SHP77 (cell line): ENCODE measurements at regions not wholly inside any gene's neighbourhood (a gene's known extent, or its start where the extent isn't known, plus 50 kb on each side); places are given as distances from the start of the nearest gene placed in this dataset.

Experiments
- DNase-seq, 2 experiments: peaks; one replicate each; lab custom pipeline; 2025; lab: John Stamatoyannopoulos, UW

DNA sequence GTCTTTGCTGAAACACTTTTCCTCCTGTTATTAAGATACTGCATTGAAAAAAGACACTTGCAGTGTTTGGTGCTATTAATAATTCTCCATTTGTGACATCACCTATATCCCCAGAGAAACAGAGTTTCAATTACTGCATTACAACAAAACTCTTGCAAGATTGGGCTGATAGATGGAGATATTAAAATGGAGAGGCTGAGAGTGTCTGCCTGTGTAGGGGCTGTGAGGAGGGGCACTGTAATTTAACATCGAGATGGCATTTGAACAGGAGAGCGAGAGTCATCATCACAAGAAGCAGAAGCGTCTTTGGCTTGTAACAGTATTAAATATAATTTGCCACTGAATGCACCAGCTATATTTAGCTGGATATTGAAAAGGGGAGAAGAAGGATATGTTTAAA lies 316.5 kb downstream of the CDH26 start:
- DNase-seq, result no peak

DNA sequence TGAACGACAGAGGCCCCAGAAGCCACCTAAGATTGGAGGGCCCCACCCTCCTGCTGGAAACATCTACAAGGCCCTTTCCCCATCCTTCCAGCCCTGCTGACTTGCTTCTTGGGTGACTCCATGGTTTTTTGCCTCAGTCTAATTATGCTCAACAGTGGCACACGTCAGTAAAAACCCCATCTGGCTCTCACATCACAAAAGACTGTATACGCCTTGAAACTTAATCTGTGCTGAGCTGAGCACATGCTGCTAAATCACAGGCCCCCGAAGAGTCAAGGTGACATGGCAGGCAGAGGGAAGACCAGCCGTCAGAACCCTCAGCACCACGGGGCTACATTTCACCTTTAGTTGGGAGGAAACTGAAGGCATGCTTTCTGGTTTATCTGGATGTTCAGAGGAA lies 323.1 kb downstream of the CDH26 start:
- no peak for DNase-seq

DNA sequence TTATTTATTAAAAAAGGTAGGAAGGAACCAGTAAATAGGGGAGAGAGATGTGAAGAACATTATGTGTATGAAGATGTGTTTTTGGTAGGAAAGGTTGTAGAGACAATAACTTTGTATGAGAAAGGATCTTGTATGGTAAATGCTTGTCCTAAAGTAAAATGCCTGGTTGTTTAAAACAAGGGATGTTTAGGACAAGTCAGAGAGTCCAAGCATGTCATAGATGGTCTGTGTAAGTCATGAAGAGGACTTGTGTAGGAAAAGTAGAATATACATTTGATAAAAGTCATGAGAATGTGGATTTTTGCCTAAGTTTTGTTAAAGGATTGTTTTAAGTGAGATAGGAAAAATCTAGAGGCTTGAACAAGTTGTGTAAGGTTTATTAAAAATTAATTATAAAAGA lies 325.1 kb downstream of the CDH26 start:
- no peak for DNase-seq

DNA sequence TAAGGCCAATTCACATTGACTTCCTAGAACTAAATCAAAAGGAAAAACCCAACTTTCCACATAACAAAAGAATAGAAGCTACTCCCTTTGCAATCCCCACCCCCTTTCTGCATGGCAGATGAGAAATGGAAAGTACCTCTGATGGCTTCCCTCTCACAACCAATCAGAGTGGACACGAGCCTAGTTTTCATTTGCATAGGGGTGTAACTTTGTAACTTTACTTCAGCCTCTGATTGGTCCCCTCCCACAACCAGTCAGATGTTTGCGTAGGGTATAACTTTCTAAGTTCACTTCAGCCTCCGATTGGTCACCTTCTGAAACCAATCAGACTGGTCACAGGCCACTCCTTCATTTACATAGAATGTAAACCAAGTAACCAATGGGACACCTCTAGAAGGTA lies 328.5 kb downstream of the CDH26 start:
- no peak for DNase-seq

DNA sequence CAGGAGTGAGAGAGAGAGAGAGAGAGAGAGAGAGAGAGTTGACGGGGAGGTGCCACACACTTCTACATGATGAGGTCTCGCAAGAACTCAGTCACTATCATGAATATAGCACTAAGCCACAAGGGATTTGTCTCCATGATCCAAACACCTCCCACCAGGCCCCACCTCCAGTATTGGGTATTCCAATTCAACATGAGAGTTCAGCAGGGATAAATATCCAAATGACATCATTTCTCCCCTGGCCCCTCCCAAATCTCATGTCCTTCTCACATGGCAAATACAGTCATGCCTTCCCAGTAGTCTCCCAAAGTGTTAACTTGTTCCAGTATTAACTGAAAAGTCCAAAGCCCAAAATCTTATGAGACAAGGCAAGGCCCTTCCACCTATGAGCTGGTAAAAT lies 330.7 kb downstream of the CDH26 start:
- no peak for DNase-seq

DNA sequence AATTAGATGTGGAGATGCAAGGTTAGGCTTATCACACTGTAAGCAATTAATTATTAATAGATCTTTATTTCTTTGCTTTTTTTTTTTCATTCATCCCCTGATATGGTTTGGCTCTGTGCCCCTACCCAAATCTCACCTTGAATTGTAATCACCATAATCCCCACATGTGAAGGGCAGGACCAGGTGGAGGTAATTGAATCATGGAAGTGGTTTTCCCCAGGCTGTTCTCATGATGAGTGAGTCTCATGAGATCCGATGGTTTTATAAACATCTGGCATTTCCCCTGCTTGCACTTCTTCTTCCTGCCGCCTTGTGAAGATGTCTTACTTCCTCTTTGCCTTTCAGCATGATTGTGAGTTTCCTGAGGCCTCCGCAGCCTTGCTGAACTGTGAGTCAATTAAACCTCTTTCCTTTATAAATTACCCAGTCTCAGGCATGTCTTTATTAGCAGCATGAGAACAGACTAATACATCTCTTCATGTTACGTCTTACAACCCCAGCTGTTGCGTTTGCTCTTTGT lies 333.8 kb downstream of the CDH26 start:
- DNase-seq, result no peak

DNA sequence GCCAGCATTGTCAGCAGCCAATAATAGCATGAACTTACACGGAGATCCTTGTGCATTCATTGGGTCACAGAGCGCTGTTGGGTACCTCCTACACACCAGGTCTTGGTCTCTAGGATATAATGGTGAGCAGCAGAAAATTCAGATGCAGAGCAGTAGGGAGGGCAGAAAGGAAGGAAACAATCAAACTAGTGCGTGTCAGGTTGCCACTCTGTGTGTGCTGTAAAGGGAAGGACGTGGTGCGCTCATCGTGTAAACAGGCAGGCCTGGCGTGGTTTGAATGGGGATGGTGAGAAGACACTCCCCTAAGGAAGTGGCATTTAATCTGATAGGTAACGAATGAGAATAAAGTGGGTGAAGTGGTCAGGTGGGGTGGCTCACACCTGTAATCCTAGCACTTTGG lies 336.4 kb downstream of the CDH26 start:
- no peak for DNase-seq

DNA sequence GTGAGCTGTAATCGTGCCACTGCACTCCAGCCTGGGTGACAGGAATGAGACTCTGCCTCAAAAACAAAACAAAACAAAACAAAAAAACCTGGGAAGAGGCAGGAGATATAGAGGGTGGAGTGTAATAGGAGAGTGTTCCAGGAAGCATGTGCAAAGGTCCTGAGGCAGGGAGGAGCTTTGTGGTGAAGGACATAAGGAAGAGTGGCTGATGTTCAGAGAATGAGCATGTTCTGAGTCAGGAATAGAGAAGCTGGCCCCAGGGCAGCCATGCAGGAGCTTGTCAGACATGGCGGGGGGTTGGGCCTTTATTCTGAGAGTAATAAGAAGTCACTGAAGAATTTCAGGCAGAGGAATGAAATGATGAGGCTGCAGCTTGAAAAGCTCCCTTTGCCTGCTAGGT lies 337.0 kb downstream of the CDH26 start:
- DNase-seq, result no peak

DNA sequence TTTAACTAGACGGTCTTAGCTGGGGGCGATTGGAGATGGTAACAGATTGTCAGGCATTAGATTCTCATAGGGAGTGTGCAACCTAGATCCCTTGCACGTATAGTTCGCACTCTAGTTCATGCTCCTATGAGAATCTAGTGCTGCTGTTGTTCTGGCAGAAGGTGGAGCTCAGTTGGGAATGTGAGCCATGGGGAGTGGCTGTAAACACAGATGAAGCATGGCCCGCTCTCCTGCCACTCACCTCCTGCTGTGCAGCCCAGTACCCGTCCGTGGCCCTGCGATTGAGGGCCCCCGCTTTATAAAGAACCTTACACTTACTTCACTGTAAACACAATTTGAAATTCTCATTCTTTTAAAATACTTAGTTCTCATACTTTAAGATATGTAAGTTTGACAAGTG lies 339.4 kb downstream of the CDH26 start:
- no peak for DNase-seq

DNA sequence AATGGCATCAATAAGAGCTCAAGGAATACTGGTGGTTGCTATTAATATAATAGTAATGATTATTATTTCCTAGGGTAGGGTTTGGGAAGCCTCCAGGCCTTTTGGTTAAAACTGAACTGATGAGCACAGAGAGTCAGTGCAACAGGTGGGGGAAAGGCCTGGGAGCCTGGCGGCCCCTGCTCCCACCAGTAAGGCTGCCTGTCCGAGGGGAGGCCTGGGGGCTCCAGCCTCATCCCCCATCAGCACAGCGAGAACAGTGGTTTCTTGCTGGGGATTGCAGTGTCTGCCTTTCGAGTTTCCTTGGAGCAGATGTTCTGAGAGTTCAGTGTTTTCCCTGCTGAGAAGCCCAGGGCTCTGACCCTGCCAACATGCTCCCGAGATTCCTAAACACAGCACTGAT lies 340.4 kb downstream of the CDH26 start:
- no peak for DNase-seq

DNA sequence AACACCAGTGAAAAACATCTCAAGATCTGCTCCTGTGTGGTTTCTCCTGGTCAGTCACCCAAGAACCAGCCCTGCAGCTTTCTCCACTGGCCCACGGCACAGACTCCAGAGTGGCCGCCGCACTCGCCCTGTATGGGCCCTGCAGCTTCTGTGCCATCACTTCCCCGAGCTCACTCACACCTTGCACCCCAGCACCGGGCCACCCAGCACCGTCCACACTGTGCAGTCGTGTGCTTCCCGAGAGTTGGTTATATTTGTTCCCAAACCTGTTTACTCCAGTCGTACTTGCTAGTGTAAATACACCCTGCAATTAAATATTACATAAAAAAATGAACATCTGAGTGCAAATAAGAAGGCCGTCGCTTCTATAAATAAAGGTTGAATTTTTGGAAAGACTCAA lies 341.7 kb downstream of the CDH26 start:
- no peak for DNase-seq

DNA sequence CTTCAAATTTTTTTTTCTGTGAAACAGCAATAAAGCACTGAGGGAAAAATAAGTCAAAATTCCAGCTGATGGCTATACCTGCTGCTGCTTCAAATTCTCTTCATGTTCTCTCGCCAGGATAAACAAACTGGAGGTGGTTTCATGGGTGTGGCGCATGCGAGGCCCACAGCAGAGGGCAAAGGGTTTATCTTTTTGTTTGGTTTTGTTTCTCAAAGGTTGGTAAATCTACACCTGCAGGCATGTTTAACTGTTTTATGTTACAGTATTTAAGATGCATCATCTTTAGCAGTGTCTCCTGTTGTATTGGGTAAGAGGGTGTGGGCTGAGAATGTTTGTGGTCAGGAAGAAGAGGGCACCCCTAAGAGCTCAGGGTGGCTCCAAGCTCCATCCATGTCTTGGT lies 342.2 kb downstream of the CDH26 start:
- no peak for DNase-seq

DNA sequence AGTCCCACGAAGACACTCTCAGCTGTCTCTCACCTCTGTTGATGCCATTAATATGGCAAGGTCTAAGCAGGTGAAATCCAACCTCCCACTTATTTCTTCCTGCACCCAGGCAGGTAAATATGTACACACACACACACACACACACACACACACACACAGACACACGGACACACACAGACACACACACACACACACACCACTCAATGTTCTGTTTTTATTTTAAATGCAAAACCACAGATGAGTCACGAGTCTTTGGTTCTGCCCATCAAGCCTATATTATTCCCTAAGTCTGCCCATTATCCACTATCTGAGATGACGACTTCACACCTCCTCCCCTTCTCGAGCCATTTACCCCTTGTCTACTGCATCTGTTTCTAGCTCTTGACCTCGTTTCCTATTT lies 344.7 kb downstream of the CDH26 start:
- no peak for DNase-seq

DNA sequence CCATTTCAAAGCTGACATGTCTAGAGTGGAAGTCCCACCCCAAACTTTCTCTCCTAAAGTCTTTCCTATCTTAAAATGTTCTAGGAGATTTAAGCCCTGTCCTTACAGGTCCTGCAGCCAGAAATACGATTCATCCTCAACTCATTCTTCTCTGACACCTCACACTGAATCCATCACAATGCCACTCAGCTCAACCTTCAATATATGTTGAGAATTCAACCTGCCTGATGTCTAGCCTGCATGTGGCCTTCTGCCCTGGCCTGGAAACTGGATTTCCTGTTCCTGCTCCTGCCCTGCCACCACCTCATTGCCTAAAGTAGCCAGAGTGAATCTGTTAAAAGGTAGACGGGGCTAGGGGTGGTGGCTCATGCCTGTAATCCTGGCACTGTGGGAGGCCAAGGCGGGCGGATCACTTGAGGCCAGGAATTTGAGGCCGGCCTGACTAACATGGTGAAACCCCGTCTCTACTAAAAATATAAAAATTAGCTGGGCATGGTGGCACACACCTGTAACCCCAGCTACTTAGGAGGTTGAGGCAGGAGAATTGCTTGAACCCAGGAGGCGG lies 345.9 kb downstream of the CDH26 start:
- no peak for DNase-seq

DNA sequence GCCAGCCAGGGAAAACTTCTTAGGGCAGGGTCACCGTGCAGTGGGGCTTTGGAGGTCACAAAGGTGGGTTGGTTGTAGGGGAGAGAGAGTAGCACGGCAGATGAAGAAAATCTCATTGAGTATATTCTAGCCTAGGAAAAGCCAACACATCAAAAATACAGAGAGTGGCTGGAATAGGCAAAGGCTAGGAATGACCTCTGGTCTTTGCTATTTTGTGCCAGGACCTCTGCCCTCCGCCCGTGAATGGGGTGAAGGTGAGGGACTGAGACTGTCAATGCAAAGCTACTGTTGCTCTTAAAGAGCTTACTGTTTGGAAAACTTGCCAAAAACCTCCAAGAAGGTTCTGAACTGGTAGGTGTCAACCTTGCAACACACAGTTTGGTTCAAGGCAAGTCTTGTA lies 346.7 kb downstream of the CDH26 start:
- no peak for DNase-seq

DNA sequence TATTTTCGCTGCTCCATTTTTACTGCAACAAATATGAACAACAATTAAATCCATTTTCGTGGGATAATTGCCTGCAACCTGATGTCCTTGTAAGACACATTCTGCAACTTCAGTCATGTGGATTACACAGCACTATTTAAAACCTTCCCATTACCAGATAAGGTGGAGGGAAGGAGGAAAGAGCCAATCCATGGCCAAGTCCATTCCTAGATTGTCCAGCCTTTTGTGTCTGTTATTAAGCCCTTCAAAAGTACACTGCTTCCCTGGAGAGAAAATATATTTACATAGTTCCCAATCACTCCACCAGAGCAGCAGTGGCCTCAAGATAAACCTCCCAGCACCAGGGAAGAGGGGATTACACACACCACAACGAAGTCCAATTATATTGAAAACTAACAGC lies 347.9 kb downstream of the CDH26 start:
- no peak for DNase-seq

DNA sequence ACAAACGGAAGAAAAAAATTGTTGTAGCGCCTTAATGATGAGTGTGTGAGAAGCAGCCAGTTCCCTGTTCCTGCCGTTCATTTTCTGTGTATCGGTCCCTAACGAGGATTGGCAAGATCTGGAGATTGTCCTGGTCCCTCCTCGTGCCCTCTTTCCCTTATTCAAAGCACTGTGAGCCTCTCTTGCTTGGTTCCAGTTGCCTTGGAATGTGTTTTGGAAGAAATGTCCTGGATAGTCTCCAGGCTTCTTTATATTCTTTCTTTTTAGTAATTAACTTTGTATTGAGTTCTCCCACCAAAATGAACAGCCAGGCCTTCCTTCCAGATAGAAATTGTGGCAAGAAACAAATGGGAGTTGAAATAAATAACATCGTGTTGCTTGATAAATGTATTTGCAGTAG lies 348.3 kb downstream of the CDH26 start:
- no peak for DNase-seq

DNA sequence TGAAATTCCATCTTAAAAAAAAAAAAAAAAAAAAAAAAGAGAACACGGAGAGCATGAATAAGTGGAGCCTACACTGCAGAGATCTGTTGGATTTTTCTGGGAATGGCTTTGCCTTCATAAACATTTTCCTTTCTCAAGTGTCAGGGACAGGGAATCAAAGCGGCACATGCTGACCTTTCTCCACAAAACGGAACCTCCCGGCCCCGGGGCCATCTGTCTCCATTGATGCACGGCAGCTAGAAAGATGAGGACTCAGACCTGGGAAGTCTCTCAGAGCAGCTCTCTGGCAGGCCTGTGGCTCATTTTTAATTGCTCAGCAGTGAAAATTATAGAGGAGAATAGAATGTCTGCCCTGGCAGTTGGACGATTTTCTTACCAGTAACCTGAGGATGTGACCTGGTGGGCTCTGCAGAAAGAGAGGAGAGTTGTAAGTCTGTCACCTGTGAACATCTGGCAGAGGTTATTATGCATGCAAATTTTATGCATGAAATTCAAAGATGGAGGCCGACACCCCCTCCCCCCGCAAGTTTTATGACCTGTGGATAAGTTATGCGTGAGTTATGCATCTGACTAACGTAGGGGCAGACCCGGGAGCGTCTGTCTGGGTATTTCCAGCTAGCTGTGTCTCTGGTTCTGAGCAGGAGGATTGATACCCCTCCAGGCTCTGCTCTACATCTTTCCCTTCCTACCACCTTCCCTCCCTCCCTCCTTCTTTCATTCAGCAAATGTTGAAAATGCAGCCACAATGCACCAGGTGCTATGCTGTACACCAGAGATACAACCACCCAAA lies 352.5 kb downstream of the CDH26 start:
- no peak for DNase-seq

DNA sequence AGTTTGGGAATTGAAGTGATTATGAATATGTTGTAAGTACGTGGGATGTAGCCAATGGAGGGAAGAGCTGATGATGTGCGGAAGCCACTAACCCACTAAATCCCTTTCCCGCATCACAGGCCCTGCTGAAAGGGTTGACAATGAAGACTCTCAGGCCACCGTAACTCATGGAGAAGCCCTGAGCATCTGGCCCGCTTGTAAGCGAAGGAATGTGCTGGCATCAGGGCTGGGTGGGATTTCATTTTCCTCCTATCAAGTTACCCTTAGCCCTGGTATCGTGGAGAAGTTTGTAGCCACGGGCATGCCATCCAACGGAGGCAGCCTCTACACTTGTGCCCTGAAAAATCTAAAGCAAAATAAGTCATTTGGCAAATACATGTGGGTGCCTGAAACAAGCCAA lies 355.0 kb downstream of the CDH26 start:
- no peak for DNase-seq

DNA sequence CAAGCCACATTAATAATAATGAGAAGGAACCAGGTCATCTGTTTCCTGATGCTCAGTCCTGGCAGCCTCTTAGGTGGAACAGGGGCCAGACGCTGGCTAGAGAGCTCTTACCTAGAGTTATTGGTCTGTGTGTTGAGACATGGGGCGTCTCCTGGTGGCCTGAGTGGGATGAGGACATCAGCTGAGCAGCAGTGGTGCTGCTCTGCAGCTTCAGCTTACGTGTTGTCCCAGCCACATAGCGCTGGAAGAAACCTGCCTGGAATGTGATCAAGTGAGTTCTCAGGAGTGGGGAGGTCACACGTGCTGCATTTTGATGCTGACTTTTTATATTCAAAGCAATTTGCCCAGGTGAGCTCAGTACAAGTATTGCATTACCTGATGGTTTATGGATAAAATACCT lies 355.4 kb downstream of the CDH26 start:
- no peak for DNase-seq

DNA sequence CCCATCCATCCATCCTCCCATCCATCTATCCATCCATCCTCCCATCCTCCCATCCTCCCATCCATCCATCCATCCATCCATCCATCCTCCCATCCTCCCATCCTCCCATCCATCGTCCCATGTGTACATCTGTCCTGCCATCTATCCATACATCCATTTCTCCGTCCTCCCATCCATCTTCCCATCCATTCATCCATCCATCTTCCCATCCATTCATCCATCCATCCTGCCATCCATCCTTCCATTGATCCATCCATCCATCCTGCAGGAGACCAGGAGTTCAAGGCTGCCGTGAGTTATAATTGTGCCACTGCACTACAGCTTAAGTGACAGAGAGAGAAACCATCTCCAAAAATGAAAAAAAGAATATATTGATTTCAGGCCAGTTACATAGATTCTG lies 356.5 kb downstream of the CDH26 start:
- DNase-seq, result no peak

DNA sequence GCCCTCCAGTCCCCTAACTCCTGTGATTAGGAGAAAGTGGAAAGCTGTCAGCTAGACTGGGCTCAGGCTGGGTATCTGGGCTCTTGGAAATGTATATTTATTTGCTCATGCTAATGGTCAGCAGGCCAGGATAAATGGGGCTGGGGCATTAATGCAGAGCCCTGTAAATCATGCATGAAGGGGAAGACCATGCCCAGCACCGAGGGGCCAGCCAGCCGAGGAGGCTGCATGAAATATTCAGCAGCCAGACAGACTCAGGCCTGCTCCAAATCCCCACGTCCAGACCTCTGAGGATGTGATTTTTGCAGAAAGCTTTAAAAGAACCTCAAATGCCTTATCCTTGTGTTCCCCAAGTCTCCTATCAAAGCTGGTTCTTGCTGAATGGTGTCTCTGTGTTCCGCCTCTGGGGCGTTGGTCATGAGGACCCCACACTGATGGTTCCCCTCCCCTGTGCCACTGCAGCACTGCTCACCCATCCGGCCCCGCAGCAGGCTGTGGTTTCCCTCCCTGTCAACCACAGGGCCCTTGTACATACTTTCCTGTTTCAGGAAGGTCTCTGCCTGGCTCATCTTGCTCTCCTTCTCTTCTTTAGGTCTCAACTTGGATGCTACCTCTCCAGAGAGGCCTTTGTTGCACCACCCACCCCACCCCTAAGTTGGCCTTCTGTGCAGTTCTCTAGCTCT lies 358.4 kb downstream of the CDH26 start:
- DNase-seq, result no peak

DNA sequence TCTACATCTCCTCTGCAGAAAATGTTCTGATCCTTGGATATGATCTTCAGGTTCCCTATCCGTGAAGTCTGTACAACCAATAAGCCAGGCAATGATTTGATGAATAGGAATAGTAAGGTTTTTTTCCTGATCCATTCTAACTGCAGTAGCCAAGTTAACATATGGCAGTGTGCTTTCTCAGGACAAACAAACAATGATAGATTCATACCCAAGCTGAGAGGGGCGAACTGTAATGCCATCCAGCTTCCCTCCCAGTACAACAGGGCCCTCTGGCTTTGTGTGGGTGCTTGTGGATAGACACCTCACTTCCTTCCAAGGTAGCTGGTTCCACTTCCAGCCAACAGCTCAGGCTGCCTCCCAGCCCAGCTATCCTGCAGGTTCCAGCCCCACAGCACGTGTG lies 359.2 kb downstream of the CDH26 start:
- no peak for DNase-seq
